ENCODE measurements at regions not wholly inside any gene's neighbourhood (a gene's known extent, or its start where the extent isn't known, plus 50 kb on each side); places are given as distances from the start of the nearest gene placed in this dataset.

DNA sequence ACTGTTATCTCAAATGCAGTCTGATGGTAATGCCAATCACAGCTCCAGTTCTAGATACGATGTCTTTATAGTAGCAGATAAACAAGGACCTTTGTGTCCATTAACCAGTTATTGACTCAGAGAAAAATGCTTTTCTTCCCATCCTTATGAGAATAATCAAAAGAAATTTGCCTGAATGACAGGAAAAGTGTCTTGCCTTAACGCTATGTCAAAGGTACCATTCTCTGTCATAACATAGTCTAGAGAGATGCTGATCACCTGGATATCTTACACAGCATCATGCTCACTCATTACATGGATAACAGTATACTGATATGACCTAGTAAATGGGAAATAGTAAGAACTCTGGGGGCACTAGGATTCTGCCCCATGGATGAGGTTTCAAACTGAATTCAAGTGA lies 151.7 kb upstream of the NEGR1 start:
- TF ChIP-seq POLR2A (IDR thresholded peaks at IDR 0.05): no peak
- TF ChIP-seq, protein P1, sequence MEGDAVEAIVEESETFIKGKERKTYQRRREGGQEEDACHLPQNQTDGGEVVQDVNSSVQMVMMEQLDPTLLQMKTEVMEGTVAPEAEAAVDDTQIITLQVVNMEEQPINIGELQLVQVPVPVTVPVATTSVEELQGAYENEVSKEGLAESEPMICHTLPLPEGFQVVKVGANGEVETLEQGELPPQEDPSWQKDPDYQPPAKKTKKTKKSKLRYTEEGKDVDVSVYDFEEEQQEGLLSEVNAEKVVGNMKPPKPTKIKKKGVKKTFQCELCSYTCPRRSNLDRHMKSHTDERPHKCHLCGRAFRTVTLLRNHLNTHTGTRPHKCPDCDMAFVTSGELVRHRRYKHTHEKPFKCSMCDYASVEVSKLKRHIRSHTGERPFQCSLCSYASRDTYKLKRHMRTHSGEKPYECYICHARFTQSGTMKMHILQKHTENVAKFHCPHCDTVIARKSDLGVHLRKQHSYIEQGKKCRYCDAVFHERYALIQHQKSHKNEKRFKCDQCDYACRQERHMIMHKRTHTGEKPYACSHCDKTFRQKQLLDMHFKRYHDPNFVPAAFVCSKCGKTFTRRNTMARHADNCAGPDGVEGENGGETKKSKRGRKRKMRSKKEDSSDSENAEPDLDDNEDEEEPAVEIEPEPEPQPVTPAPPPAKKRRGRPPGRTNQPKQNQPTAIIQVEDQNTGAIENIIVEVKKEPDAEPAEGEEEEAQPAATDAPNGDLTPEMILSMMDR (IDR thresholded peaks at IDR 0.05): no peak

Measured in sigmoid colon (tissue), 3 donors.